Hematopoietic multipotent progenitor cell treated with erythropoietin and hydrocortisone succinate and interleukin-3 and kit ligand, for 8 days (in vitro differentiated cells): ENCODE measurements at regions not wholly inside any gene's neighbourhood (a gene's known extent, or its start where the extent isn't known, plus 50 kb on each side); places are given as distances from the start of the nearest gene placed in this dataset.
"Not testable (repeated sequence)": the region's sequence is repeated elsewhere in the genome, so short reads cannot be mapped to it uniquely, and the experiment has no call there.

ENCODE experiments used
- DNase-seq: peaks from one replicate; pipeline ENCODE4 v3.0.0-alpha.2; 2015

- no peak for DNase-seq
These were observed 64.7 kb downstream of the SNRPE start for GRCh38 chr1:203926025-203926540.

GRCh38 chr1:203929741-203930309 lies 68.4 kb downstream of the SNRPE start:
- no peak for DNase-seq

GRCh38 chr1:203930342-203930741 lies 68.9 kb downstream of the SNRPE start:
- DNase-seq, result no peak

- no peak for DNase-seq
These were observed 70.6 kb downstream of the SNRPE start for GRCh38 chr1:203931953-203932352.

- DNase-seq, result no peak
These were observed 71.2 kb downstream of the SNRPE start for GRCh38 chr1:203932556-203932955.

- DNase-seq, result no peak
These were observed 72.6 kb downstream of the SNRPE start for GRCh38 chr1:203934027-203934426.

GRCh38 chr1:203934651-203935050 lies 73.3 kb downstream of the SNRPE start:
- no peak for DNase-seq

- DNase-seq, result no peak
These were observed 73.9 kb downstream of the SNRPE start for GRCh38 chr1:203935321-203935720.

- no peak for DNase-seq
These were observed 76.4 kb downstream of the SNRPE start for GRCh38 chr1:203937678-203938330.

GRCh38 chr1:203944651-203945404 lies 83.4 kb downstream of the SNRPE start:
- no peak for DNase-seq

GRCh38 chr1:203954293-203954692 lies 92.9 kb downstream of the SNRPE start:
- no peak for DNase-seq

- DNase-seq, result peak; percentile 46
These were observed 93.6 kb downstream of the SNRPE start for GRCh38 chr1:203954788-203955552.

- DNase-seq, result no peak
These were observed 104.2 kb upstream of the SOX13 start for GRCh38 chr1:203968761-203969160.

GRCh38 chr1:203969846-203970245 lies 103.1 kb upstream of the SOX13 start:
- no peak for DNase-seq

- DNase-seq, result no peak
These were observed 87.9 kb upstream of the SOX13 start for GRCh38 chr1:203985044-203985443.

- no peak for DNase-seq
These were observed 87.2 kb upstream of the SOX13 start for GRCh38 chr1:203985676-203986075.

GRCh38 chr1:203986887-203987461 lies 85.9 kb upstream of the SOX13 start:
- no peak for DNase-seq

- peak; percentile 19 for DNase-seq
These were observed 82.8 kb upstream of the SOX13 start for GRCh38 chr1:203990118-203990517.

- DNase-seq, result no peak
These were observed 80.5 kb upstream of the SOX13 start for GRCh38 chr1:203992440-203992839.

- no peak for DNase-seq
These were observed 79.7 kb upstream of the SOX13 start for GRCh38 chr1:203993256-203993655.

GRCh38 chr1:203995228-203995627 lies 77.7 kb upstream of the SOX13 start:
- DNase-seq, result no peak

GRCh38 chr1:203996126-203996525 lies 76.8 kb upstream of the SOX13 start:
- no peak for DNase-seq

- DNase-seq, result not testable (repeated sequence)
These were observed 74.3 kb upstream of the SOX13 start for GRCh38 chr1:203998571-203998970.
